Stomach (tissue), 8 donors: ENCODE measurements at regions not wholly inside any gene's neighbourhood (a gene's known extent, or its start where the extent isn't known, plus 50 kb on each side); places are given as distances from the start of the nearest gene placed in this dataset.
"Not testable (repeated sequence)": the region's sequence is repeated elsewhere in the genome, so short reads cannot be mapped to it uniquely, and the experiment has no call there.

Experiments
- DNase-seq, 2 donors: peaks; one replicate each; pipeline versions ENCODE4 v3.0.0 to v3.0.0-alpha.2; 2013 to 2019
- H3K27ac ChIP-seq, 5 donors: fragments of 200-600 bp in 4 of 5; sonication (generic) in 4 of 5; one replicate each; pipeline ENCODE4 v1.5.1; 2013 to 2019; ENCODE audit warnings: mild to moderate bottlenecking in 1 of 5, moderate library complexity in 1 of 5
- H3K27me3 ChIP-seq, 3 donors: fragments of 200-600 bp; sonication (generic); one replicate each; pipeline ENCODE4 v1.5.1; 2017 to 2019; ENCODE audit warnings: mixed run types in 1 of 3
- H3K36me3 ChIP-seq, 4 donors: fragments of 200-600 bp; sonication (generic); 1 replicate in 3 of 4; 2 replicates in 1 of 4; pipeline ENCODE4 v1.5.1; 2016 to 2019
- H3K4me1 ChIP-seq, 4 donors: fragments of 200-600 bp; sonication (generic); one replicate each; pipeline ENCODE4 v1.5.1; 2016 to 2019
- H3K4me3 ChIP-seq, 4 donors: fragments of 200-600 bp; sonication (generic) in 3 of 4; one replicate each; pipeline ENCODE4 v1.5.1; 2016 to 2019; ENCODE audit warnings: mild to moderate bottlenecking in 1 of 4
- H3K9me3 ChIP-seq, 4 donors: fragments of 200-600 bp; sonication (generic); one replicate each; pipeline ENCODE4 v1.5.1; 2016 to 2019
- EP300 ChIP-seq: sonication (generic); formaldehyde crosslinking; IDR thresholded peaks from one replicate; pipeline ENCODE4 v1.6.1; 2017; ENCODE audit warnings: antibody characterized with exemption
- POLR2A ChIP-seq, 4 donors: fragments of 450-650 bp; IDR thresholded peaks; one replicate each; pipeline ENCODE4 v1.6.1; 2016; ENCODE audit warnings: antibody characterized with exemption in 4 of 4, control low read depth in 2 of 4, mild to moderate bottlenecking in 1 of 4, moderate library complexity in 1 of 4
- POLR2AphosphoS5 ChIP-seq, 3 donors: sonication (generic); formaldehyde crosslinking; IDR thresholded peaks; one replicate each; pipeline ENCODE4 v1.6.1; 2016; ENCODE audit warnings: antibody characterized with exemption in 3 of 3
- WGBS, 5 donors: extraction: QIAGEN DNeasy Blood & Tissue Kit in 3 of 5; methylation state at CpG; one replicate each; pipeline versions ENCODE4 v1.1.5 to v1.1.7; 2013 to 2018; 5-methylcytosine and 5-hydroxymethylcytosine counted together
- intact Hi-C: fragments of 100-400 bp; cut with DNase I; formaldehyde crosslinking; loops from one replicate; pipeline ENCODE4 v1.15.1; 2023; ENCODE audit warnings: low total_unique reads
- TF ChIP-seq, protein P1 (sequence below), 7 experiments: fragments of 450-650 bp in 4 of 7; fragments of 200-600 bp in 3 of 7; sonication (generic) in 3 of 7; IDR thresholded peaks; one replicate each; pipeline ENCODE4 v1.5.1; 2016 to 2019; ENCODE audit warnings: antibody characterized with exemption in 7 of 7, control low read depth in 2 of 7, mild to moderate bottlenecking in 1 of 7
- donor health status: healthy with polysubstance abuse.
- donor health status: Bipolar disorder and iron deficiency.
- donor health status: healthy.

DNA sequence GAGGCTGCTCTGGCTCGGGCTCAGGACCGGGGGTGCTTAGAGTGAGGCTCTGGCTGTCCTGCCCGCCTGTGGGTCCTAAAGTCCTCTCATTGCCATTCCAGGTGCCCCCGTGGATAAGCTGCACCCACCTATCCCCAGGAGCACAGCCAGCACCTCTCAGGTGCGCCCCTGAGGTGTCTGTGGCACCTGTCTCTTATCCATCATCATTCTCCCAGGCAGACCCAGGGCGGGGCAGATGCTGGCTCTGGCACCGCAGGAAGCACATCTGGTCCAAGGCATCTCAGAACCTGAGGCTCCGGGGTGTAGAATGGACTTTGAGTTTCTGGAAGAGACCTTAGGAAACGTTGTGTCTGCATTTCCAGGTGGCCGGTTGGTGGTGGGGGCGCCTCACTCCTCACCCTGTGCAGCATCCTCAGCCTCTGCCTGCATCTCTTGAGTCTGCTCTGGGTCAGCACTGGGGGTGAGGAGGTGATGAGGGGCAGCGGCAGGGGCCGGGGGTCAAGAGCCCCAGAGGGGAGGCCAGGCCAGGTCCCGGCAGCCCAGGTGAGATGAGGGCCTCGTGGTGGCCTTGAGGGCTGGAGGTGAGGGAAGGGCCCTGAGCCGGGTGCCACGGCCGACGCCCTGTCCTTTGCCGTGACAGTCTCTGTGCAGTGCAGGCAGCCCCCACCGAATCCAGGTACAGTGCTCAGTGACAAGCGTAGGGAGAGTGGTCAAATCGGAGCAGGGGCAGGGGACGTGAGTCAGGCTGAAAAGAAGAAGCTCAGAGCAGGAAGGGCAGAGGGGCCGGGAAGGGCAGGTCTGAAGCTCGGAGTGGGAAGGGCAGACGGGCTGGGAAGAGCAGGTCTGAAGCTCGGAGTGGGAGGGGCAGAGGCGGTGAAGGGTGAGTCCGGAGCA, 173.5 kb downstream of the NPIPB11 start:
- TF ChIP-seq, protein P1, sequence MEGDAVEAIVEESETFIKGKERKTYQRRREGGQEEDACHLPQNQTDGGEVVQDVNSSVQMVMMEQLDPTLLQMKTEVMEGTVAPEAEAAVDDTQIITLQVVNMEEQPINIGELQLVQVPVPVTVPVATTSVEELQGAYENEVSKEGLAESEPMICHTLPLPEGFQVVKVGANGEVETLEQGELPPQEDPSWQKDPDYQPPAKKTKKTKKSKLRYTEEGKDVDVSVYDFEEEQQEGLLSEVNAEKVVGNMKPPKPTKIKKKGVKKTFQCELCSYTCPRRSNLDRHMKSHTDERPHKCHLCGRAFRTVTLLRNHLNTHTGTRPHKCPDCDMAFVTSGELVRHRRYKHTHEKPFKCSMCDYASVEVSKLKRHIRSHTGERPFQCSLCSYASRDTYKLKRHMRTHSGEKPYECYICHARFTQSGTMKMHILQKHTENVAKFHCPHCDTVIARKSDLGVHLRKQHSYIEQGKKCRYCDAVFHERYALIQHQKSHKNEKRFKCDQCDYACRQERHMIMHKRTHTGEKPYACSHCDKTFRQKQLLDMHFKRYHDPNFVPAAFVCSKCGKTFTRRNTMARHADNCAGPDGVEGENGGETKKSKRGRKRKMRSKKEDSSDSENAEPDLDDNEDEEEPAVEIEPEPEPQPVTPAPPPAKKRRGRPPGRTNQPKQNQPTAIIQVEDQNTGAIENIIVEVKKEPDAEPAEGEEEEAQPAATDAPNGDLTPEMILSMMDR (IDR thresholded peaks at IDR 0.05): no peak
- TF ChIP-seq POLR2A (IDR thresholded peaks at IDR 0.05): no peak
- TF ChIP-seq EP300: no peak
- no peak for TF ChIP-seq POLR2AphosphoS5 (IDR thresholded peaks at IDR 0.05)
- no peak for DNase-seq
- 84 to 93% (median 90%) methylated on average over 20 to 30 of the region's 30 CpGs for WGBS, 5 donors
- Histone ChIP-seq H3K27me3 (no peaks in the 10 kb centered on the region), H3K4me1 (peaks cover 0 to 18% (median 11%) of the 10 kb centered on the region in 4 donors), H3K9me3 (no peaks in the 10 kb centered on the region), H3K4me3 (no peak overlapping the region), H3K36me3 (no peaks in the 10 kb centered on the region), H3K27ac (no peak overlapping the region)
- intact Hi-C loops: no loop called here

DNA sequence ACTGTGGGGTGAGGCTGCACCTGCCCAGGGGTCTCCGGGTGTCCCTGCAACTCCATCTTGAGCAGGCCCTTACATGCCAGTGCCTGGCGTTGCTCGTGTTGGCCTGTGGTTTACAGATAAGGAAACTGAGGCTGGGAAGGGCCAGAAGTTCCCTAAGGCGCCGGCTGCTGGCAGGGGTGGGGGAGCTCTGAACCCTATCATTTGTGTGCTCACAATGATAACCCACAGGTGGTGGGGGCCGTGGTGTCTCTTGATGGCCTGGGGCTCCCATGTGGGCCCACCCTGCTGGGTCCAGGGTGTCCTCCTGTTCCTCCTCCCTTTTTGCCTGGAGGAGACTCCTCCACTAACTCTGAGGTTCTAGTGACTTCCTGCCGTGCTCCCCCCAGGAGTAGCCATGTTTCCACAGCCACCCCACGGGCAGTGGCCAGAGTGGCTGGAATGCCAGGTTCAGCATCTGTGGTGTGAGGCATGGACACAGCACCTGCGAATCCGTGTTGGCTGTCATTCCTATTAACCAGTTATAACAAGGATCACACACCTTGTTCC, 174.3 kb downstream of the NPIPB11 start:
- intact Hi-C loops, H3K9me3 ChIP-seq, DNase-seq, H3K27me3 ChIP-seq, H3K4me3 ChIP-seq, H3K36me3 ChIP-seq, H3K27ac ChIP-seq: not testable (repeated sequence)
- 84 to 90% (median 87%) methylated on average over 9 to 10 of the region's 10 CpGs for WGBS, 5 donors
- H3K4me1 ChIP-seq: peaks cover 0 to 18% (median 11%) of the 10 kb centered on the region in 4 donors

DNA sequence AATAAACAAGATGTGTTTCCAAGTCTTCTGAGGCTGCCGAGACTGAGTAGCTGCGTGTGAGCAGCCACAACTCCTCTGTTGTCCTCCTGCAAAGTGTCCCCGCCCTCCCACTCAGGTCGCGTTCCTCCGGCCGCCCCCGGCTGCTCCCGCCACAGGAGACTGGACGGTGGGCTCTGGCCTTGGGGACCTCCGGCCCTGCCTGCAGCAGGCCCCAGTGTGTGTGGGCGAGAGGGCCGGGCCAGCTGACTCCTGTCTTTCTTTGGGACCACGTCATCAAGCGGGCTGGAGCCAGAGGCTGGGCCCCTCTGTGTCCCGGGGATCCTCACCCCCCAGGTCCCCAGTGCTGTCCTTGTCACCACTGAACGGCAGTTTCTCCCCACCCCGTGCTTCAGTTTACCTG, 175.3 kb downstream of the NPIPB11 start:
- peak in 1 of 2 donors; percentile 36 for DNase-seq
- Histone ChIP-seq H3K4me1 (peaks cover 0 to 18% (median 11%) of the 10 kb centered on the region in 4 donors), H3K27ac (peak overlapping the region in 1 of 5 donors; percentile 24), H3K36me3 (no peaks in the 10 kb centered on the region), H3K27me3 (no peaks in the 10 kb centered on the region), H3K9me3 (no peaks in the 10 kb centered on the region), H3K4me3 (no peak overlapping the region)
- WGBS, 5 donors: 51 to 86% (median 65%) methylated on average over 7 to 18 of the region's 18 CpGs
- intact Hi-C loops: no loop called here
- TF ChIP-seq, protein P1 (IDR thresholded peaks at IDR 0.05): no peak
- TF ChIP-seq EP300 (no peak), POLR2A (IDR thresholded peaks at IDR 0.05) (no peak), POLR2AphosphoS5 (IDR thresholded peaks at IDR 0.05) (no peak)

DNA sequence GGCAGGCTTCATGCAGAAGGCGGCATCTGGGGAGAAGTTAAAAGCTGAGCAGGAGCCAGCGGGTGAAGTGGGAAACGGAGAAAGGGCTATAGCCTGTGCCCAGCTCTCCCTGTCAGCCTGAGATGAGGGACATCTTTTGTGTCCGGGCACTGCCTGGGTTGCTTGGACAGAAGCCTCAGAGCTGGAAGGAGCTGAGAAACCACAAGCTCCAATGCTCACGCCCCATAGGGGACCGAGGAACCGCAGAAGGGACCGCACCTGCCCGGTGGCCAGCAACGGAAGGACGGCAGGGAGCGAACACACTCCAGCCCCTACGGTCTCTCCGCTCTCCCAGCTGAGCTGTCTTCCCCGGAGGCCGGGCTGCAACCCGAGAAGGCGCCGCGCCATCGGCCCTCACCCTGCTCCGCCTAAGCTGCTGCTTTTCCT, 175.8 kb downstream of the NPIPB11 start:
- no peak for TF ChIP-seq POLR2AphosphoS5 (IDR thresholded peaks at IDR 0.05)
- TF ChIP-seq, protein P1 (IDR thresholded peaks at IDR 0.05): no peak
- TF ChIP-seq EP300: no peak
- TF ChIP-seq POLR2A (IDR thresholded peaks at IDR 0.05): no peak
- Histone ChIP-seq H3K4me1 (peaks cover 0 to 18% (median 11%) of the 10 kb centered on the region in 4 donors), H3K27ac (peak overlapping the region in 2 of 5 donors; percentile 8 to 49), H3K9me3 (no peaks in the 10 kb centered on the region), H3K27me3 (no peaks in the 10 kb centered on the region), H3K4me3 (no peak overlapping the region), H3K36me3 (no peaks in the 10 kb centered on the region)
- peak in 1 of 2 donors; percentile 59 for DNase-seq
- intact Hi-C loops: no loop called here
- WGBS, 5 donors: 24 to 57% (median 53%) methylated on average over 22 of the region's 22 CpGs

DNA sequence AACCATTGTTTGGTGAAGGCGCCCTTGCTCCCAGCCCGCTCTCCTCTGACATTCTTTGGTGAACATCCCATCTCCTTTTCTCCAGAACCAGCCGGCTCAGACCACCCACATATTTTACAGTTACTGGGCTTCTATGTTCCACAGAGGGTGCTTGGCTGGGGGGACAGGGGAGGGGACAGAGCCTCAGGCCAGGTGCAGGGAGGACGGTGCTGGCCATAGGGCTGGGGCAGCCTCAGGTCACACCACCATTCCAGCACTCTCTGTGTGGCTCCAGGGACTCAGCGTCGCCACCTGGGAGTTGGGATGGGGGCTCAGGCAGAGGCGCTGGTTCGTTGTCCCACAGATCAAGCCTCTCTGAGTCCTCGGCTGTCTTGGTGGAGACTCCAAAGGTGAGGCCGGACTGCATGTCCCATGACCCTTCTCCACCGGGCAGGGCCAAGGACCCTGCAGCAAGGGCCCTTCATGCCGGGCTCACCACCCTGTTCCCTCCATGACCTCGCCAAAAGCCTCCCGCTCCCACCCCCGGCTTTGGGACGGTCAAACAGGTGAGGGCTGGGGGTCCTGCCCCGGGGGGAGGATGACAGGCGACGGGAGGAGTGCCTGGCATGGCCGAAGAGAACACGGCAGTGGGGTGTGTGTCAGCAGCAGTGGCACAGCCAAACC, 176.4 kb downstream of the NPIPB11 start:
- H3K36me3 ChIP-seq, H3K4me3 ChIP-seq, H3K27me3 ChIP-seq, H3K27ac ChIP-seq, H3K9me3 ChIP-seq, intact Hi-C loops, DNase-seq: not testable (repeated sequence)
- 87 to 92% (median 91%) methylated on average over 15 to 21 of the region's 21 CpGs for WGBS, 5 donors
- peaks cover 0 to 18% (median 11%) of the 10 kb centered on the region in 4 donors for H3K4me1 ChIP-seq

DNA sequence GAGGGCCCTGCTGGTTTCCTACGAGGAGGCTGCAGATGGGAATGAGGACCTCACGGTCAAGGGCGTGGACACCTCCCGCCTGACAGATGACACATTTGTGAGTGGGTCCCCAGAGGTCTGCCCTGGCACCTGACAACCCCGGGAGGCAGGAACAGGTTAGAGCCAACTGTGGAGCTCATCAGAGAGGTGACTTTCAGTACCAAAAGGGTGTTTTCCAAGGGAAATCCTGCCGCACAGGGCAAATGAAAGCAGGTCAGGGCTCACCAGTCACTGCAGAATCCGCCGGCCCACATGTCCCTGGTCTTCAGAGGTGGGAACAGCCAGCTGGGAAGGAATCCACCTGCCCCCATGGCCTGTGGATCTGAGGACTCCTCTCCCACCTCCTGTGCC, 176.9 kb downstream of the NPIPB11 start:
- H3K27me3 ChIP-seq, H3K9me3 ChIP-seq, DNase-seq, H3K4me3 ChIP-seq, H3K27ac ChIP-seq, intact Hi-C loops, H3K36me3 ChIP-seq: not testable (repeated sequence)
- H3K4me1 ChIP-seq: peaks cover 0 to 18% (median 11%) of the 10 kb centered on the region in 4 donors
- 79 to 94% (median 92%) methylated on average over 3 to 8 of the region's 8 CpGs for WGBS, 5 donors

DNA sequence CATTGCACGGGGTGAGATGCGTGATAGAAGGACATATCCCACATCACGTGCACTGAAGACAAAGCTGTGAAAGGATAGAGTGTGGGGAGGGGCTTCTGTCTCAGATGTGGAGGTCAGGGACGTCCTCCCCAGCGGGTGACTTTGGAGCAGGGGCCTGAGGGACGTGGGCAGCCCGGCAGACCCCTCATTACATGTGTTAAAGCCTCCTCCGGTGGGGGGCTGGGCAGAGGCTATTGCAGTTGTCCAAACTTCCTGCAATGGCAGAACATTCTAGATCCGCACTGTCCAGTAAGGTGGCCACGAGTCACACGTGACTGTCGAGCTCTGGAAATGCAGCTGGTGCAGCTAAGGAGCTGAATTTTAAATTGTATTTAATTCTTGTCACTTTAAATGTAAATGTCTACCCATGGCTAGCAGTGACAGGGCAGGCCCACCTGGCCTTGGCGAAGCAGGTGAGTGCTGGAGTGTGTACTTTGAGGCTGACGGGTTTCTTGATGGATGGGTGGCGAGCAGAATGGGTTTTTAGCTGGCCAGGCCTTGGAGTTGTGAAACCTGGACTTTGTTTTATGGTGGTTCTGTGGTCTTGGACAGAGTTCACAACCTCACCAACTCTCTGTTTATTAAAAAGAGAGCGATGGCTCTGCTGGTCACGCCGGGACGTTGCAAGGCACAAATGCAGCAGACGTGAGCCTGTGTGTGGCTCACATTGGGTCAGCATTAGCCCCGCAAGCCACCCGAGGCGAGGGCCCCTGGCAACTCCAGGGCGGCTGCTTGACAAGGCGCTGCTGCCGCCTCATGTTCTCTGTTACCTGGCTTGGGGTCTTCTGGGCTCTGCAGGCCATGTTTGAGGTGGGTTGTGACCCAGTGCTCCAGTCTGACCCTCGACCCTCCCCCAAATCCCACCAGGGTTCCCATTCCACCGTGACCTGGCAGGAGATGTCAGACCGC, 177.6 kb downstream of the NPIPB11 start:
- H3K27ac ChIP-seq, H3K4me3 ChIP-seq, H3K36me3 ChIP-seq, H3K27me3 ChIP-seq, intact Hi-C loops, DNase-seq, H3K9me3 ChIP-seq: not testable (repeated sequence)
- H3K4me1 ChIP-seq: peaks cover 0 to 18% (median 11%) of the 10 kb centered on the region in 4 donors
- WGBS, 5 donors: 85 to 91% (median 90%) methylated on average over 22 to 28 of the region's 29 CpGs
